Neural crest cell (in vitro differentiated cells): ENCODE measurements at regions not wholly inside any gene's neighbourhood (a gene's known extent, or its start where the extent isn't known, plus 50 kb on each side); places are given as distances from the start of the nearest gene placed in this dataset.
"Not testable (repeated sequence)": the region's sequence is repeated elsewhere in the genome, so short reads cannot be mapped to it uniquely, and the experiment has no call there.

Experiments
- DNase-seq: peaks from one replicate; pipeline ENCODE4 v3.0.0; 2021; ENCODE audit warnings: low read depth, mixed read lengths, low spot score
- H3K27ac Mint-ChIP-seq: one replicate; pipeline ENCODE4 v1.8.0; 2021; ENCODE audit warnings: mild to moderate bottlenecking, mixed read lengths; ENCODE audit not compliant: unreplicated experiment
- H3K27me3 Mint-ChIP-seq: 2 replicates; pipeline ENCODE4 v1.8.0; 2021; ENCODE audit warnings: low read depth, mild to moderate bottlenecking, mixed read lengths
- H3K36me3 Mint-ChIP-seq: 2 replicates; pipeline ENCODE4 v1.8.0; 2021; ENCODE audit warnings: low read depth, mild to moderate bottlenecking, mixed read lengths
- H3K4me1 Mint-ChIP-seq: 2 replicates; pipeline ENCODE4 v1.8.0; 2021; ENCODE audit warnings: mixed read lengths
- H3K4me3 Mint-ChIP-seq: one replicate; pipeline ENCODE4 v1.8.0; 2021; ENCODE audit warnings: mild to moderate bottlenecking, mixed read lengths
- H3K9me3 Mint-ChIP-seq: 2 replicates; pipeline ENCODE4 v1.8.0; 2021; ENCODE audit warnings: mixed read lengths
- CTCF ChIP-seq: fragments of 200-600 bp; sonication (generic); conservative IDR thresholded peaks from 2 replicates; pipeline ENCODE4 v1.5.0; 2021; ENCODE audit warnings: antibody characterized with exemption, mild to moderate bottlenecking

GRCh38 chr12:67790660-67791059 lies 142.1 kb downstream of the DYRK2 start:
- H3K36me3 Mint-ChIP-seq: no peaks in the 10 kb centered on the region
- H3K4me1 Mint-ChIP-seq: no peaks in the 10 kb centered on the region
- DNase-seq: no peak
- peaks cover 3% of the 10 kb centered on the region for H3K9me3 Mint-ChIP-seq
- no peak for TF ChIP-seq CTCF
- H3K27me3 Mint-ChIP-seq: no peaks in the 10 kb centered on the region
- H3K4me3 Mint-ChIP-seq: no peak overlapping the region
- H3K27ac Mint-ChIP-seq: no peak overlapping the region

DNA sequence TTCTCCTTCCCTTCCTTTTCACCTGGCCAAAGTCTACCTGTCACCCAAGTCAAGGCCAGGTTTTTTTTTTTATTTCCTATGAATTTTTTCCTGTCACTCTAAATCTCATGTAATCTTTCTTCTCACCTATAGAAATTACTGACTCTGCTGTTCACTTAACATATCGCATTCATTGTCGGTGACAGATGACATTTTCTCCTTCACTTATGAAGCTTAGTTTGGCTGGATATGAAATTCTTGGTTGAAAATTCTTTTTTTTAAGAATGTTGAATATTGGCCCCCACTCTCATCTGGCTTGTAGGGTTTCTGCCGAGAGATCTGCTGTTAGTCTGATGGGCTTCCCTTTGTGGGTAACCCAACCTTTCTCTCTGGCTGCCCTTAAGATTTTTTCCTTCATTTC lies 142.8 kb downstream of the DYRK2 start:
- not testable (repeated sequence) for H3K36me3 Mint-ChIP-seq, DNase-seq, H3K27me3 Mint-ChIP-seq, H3K4me3 Mint-ChIP-seq, H3K27ac Mint-ChIP-seq, H3K4me1 Mint-ChIP-seq, H3K9me3 Mint-ChIP-seq

DNA sequence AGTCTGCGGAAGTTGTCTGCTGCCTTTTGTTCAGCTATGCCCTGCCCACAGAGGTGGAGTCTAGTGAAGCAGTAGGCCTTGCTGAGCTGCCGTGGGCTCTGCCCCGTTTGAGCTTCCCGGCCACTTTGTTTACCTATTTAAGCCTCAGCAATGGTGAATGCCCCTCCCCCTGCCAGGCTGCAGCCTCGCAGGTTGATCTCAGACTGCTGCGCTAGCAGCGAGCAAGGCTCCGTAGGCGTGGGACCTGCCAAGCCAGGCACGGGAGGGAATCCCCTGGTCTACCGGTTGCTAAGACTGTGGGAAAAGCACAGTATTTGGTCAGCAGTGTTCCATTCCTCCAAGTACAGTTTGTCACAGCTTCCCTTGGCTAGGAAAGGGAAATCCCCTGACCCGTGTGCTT lies 143.6 kb downstream of the DYRK2 start:
- H3K9me3 Mint-ChIP-seq: peaks cover 3% of the 10 kb centered on the region
- no peak overlapping the region for H3K27ac Mint-ChIP-seq
- no peak for DNase-seq
- H3K4me1 Mint-ChIP-seq: no peaks in the 10 kb centered on the region
- H3K27me3 Mint-ChIP-seq: no peaks in the 10 kb centered on the region
- TF ChIP-seq CTCF: no peak
- H3K36me3 Mint-ChIP-seq: no peaks in the 10 kb centered on the region
- H3K4me3 Mint-ChIP-seq: no peak overlapping the region

- no peak for DNase-seq
- TF ChIP-seq CTCF: no peak
- Mint-ChIP-seq H3K4me1 (peaks cover 3% of the 10 kb centered on the region), H3K36me3 (no peaks in the 10 kb centered on the region), H3K9me3 (peaks cover 3% of the 10 kb centered on the region), H3K4me3 (no peak overlapping the region), H3K27me3 (no peaks in the 10 kb centered on the region), H3K27ac (no peak overlapping the region)
Measured at GRCh38 chr12:67794161-67794560, 145.6 kb downstream of the DYRK2 start.

GRCh38 chr12:67795236-67795635 lies 146.7 kb downstream of the DYRK2 start:
- Mint-ChIP-seq H3K36me3 (no peaks in the 10 kb centered on the region), H3K27ac (no peak overlapping the region), H3K27me3 (no peaks in the 10 kb centered on the region), H3K9me3 (peaks cover 3% of the 10 kb centered on the region), H3K4me1 (peaks cover 5% of the 10 kb centered on the region), H3K4me3 (no peak overlapping the region)
- no peak for DNase-seq
- TF ChIP-seq CTCF: no peak

- H3K27ac Mint-ChIP-seq: no peak overlapping the region
- no peak overlapping the region for H3K4me3 Mint-ChIP-seq
- H3K36me3 Mint-ChIP-seq: no peaks in the 10 kb centered on the region
- H3K9me3 Mint-ChIP-seq: no peaks in the 10 kb centered on the region
- H3K4me1 Mint-ChIP-seq: peaks cover 5% of the 10 kb centered on the region
- no peaks in the 10 kb centered on the region for H3K27me3 Mint-ChIP-seq
- TF ChIP-seq CTCF: no peak
- no peak for DNase-seq
Measured at GRCh38 chr12:67797185-67797741, 148.7 kb downstream of the DYRK2 start.
